Sigmoid colon (tissue), 6 donors: ENCODE measurements at regions not wholly inside any gene's neighbourhood (a gene's known extent, or its start where the extent isn't known, plus 50 kb on each side); places are given as distances from the start of the nearest gene placed in this dataset.
A peak's percentile ranks its signal among the peaks of the same experiment; 100 is the strongest.

Source experiments
- DNase-seq: peaks from one replicate; pipeline ENCODE4 v3.0.0-alpha.2; 2019
- H3K27ac ChIP-seq, 4 donors: fragments of 200-600 bp; sonication (generic); one replicate each; pipeline ENCODE4 v1.5.1; 2016 to 2019; ENCODE audit warnings: mild to moderate bottlenecking in 1 of 4
- H3K27me3 ChIP-seq, 3 donors: fragments of 200-600 bp; sonication (generic); one replicate each; pipeline ENCODE4 v1.5.1; 2019; ENCODE audit warnings: mild to moderate bottlenecking in 1 of 3
- H3K36me3 ChIP-seq, 4 donors: fragments of 200-600 bp; sonication (generic); one replicate each; pipeline ENCODE4 v1.5.1; 2016 to 2019
- H3K4me1 ChIP-seq, 4 donors: fragments of 200-600 bp; sonication (generic); one replicate each; pipeline ENCODE4 v1.5.1; 2017 to 2019
- H3K4me3 ChIP-seq, 4 donors: fragments of 200-600 bp; sonication (generic); one replicate each; pipeline ENCODE4 v1.5.1; 2017 to 2019; ENCODE audit warnings: mild to moderate bottlenecking in 2 of 4, moderate library complexity in 1 of 4
- H3K9me3 ChIP-seq, 4 donors: fragments of 200-600 bp in 3 of 4; sonication (generic) in 3 of 4; one replicate each; pipeline versions ENCODE4 v1.5.1 to v1.6.1; 2013 to 2019
- EP300 ChIP-seq, 4 donors: sonication (generic); formaldehyde crosslinking; IDR thresholded peaks; one replicate each; pipeline ENCODE4 v1.6.1; 2017; ENCODE audit warnings: antibody characterized with exemption in 4 of 4
- POLR2A ChIP-seq, 2 donors: fragments of 450-650 bp; IDR thresholded peaks; one replicate each; pipeline ENCODE4 v1.6.1; 2016; ENCODE audit warnings: antibody characterized with exemption in 2 of 2, mild to moderate bottlenecking in 2 of 2, moderate library complexity in 2 of 2
- POLR2AphosphoS5 ChIP-seq, 4 donors: sonication (generic); formaldehyde crosslinking; IDR thresholded peaks; one replicate each; pipeline ENCODE4 v1.6.1; 2017; ENCODE audit warnings: antibody characterized with exemption in 4 of 4
- WGBS, 2 donors: extraction: QIAGEN DNeasy Blood & Tissue Kit; methylation state at CpG; one replicate each; pipeline ENCODE4 v1.1.7; 2013; 5-methylcytosine and 5-hydroxymethylcytosine counted together
- intact Hi-C: fragments of 100-400 bp; cut with DNase I; formaldehyde crosslinking; loops from one replicate; pipeline ENCODE4 v1.15.1; 2023
- TF ChIP-seq, protein P1 (sequence below), 4 experiments: fragments of 450-650 bp in 3 of 4; fragments of 200-600 bp in 1 of 4; IDR thresholded peaks; one replicate each; pipeline ENCODE4 v1.5.1; 2016 to 2019; ENCODE audit warnings: antibody characterized with exemption in 4 of 4, mild to moderate bottlenecking in 3 of 4, moderate library complexity in 2 of 4
- donor health status: healthy with polysubstance abuse.
- donor health status: healthy.

DNA sequence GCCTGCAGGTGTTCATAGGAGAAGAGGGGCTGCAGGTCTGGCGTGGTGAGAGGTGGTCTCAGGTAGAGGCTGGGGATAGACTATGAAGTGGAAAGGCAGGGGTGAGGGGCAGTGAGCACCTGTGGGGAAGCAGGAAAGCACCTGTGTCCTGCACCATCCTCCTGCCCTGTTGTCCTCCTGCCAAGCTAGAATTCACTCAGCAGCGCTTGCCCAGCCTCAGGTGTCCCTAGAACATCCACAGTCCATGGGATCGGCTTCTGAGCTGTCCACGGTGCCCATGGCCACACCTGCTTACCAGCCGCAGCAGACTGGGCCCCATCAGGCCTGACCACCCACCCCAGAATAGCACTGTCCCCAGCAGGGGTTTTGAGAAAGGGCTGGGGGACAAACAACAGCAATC lies 456.2 kb upstream of the SULF2 start:
- H3K4me3 ChIP-seq: no peak overlapping the region
- H3K27ac ChIP-seq: no peak overlapping the region
- H3K27me3 ChIP-seq: no peaks in the 10 kb centered on the region
- TF ChIP-seq POLR2A (IDR thresholded peaks at IDR 0.05): no peak
- no peak for TF ChIP-seq EP300 (IDR thresholded peaks at IDR 0.05)
- TF ChIP-seq, protein P1, sequence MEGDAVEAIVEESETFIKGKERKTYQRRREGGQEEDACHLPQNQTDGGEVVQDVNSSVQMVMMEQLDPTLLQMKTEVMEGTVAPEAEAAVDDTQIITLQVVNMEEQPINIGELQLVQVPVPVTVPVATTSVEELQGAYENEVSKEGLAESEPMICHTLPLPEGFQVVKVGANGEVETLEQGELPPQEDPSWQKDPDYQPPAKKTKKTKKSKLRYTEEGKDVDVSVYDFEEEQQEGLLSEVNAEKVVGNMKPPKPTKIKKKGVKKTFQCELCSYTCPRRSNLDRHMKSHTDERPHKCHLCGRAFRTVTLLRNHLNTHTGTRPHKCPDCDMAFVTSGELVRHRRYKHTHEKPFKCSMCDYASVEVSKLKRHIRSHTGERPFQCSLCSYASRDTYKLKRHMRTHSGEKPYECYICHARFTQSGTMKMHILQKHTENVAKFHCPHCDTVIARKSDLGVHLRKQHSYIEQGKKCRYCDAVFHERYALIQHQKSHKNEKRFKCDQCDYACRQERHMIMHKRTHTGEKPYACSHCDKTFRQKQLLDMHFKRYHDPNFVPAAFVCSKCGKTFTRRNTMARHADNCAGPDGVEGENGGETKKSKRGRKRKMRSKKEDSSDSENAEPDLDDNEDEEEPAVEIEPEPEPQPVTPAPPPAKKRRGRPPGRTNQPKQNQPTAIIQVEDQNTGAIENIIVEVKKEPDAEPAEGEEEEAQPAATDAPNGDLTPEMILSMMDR (IDR thresholded peaks at IDR 0.05): no peak
- TF ChIP-seq POLR2AphosphoS5 (IDR thresholded peaks at IDR 0.05): no peak
- 80 to 90% methylated on average over 5 of the region's 5 CpGs for WGBS, 2 donors
- peak; percentile 36 for DNase-seq
- H3K4me1 ChIP-seq: peaks cover 0 to 26% (median 18%) of the 10 kb centered on the region in 4 donors
- no peaks in the 10 kb centered on the region for H3K9me3 ChIP-seq
- no peaks in the 10 kb centered on the region for H3K36me3 ChIP-seq
- intact Hi-C loops: no loop called here

DNA sequence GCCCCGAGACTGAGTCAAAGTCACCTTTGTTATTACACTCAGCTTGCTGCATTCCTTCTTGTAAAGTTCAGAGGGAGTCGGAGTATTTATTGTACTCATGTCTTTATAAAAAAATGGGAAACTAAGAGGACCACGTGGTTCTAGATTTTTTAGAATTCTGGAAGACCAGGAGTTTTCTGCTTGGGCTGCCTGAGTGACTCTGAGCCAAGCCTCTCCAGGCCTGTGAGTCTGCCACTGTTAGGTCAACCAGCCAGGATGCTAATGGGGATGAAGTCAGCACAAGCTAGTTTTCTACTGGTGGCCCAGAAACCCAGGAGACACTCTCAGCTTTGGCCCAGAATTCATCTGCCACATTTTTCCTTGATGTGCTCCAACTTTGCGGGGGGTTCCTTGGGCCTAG lies 453.5 kb upstream of the SULF2 start:
- no peaks in the 10 kb centered on the region for H3K9me3 ChIP-seq
- intact Hi-C loops: no loop called here
- H3K4me1 ChIP-seq: peaks cover 0 to 31% (median 26%) of the 10 kb centered on the region in 4 donors
- H3K36me3 ChIP-seq: no peaks in the 10 kb centered on the region
- H3K27me3 ChIP-seq: no peaks in the 10 kb centered on the region
- TF ChIP-seq POLR2AphosphoS5 (IDR thresholded peaks at IDR 0.05) (no peak), POLR2A (IDR thresholded peaks at IDR 0.05) (no peak)
- TF ChIP-seq, protein P1 (IDR thresholded peaks at IDR 0.05): no peak
- DNase-seq: peak; percentile 29
- H3K4me3 ChIP-seq: no peak overlapping the region
- 59 to 69% methylated on average over 4 of the region's 4 CpGs for WGBS, 2 donors
- H3K27ac ChIP-seq: peak overlapping the region; percentile 8 to 73 (median 38)

DNA sequence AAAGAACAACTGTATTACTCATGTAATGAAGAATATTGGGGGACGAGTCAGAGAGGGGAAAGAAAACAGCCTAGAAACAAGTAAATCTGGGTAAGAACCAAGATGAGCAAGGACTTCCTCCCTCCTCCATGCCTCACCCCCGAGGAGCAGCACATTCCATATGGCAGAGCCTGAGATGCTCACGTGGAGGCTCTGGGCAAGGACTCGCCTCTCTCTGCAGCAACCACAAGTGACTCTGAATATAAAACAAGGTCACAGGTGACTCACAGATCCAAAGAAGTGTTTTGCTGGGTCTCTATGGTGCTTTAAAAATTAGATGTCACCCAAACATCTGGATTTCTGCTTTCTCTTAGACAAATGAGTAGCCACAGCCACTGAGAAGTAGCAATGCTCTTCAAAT lies 453.0 kb upstream of the SULF2 start:
- Histone ChIP-seq H3K36me3 (no peaks in the 10 kb centered on the region), H3K9me3 (no peaks in the 10 kb centered on the region), H3K4me3 (no peak overlapping the region), H3K27ac (peak overlapping the region; percentile 8 to 73 (median 38)), H3K4me1 (peaks cover 0 to 31% (median 26%) of the 10 kb centered on the region in 4 donors), H3K27me3 (no peaks in the 10 kb centered on the region)
- 69 to 78% methylated on average over 4 of the region's 4 CpGs for WGBS, 2 donors
- intact Hi-C loops: no loop called here
- TF ChIP-seq POLR2AphosphoS5 (IDR thresholded peaks at IDR 0.05): peak in 1 of 4 donors; percentile 26
- TF ChIP-seq, protein P1 (IDR thresholded peaks at IDR 0.05): no peak
- peak; percentile 60 for DNase-seq

DNA sequence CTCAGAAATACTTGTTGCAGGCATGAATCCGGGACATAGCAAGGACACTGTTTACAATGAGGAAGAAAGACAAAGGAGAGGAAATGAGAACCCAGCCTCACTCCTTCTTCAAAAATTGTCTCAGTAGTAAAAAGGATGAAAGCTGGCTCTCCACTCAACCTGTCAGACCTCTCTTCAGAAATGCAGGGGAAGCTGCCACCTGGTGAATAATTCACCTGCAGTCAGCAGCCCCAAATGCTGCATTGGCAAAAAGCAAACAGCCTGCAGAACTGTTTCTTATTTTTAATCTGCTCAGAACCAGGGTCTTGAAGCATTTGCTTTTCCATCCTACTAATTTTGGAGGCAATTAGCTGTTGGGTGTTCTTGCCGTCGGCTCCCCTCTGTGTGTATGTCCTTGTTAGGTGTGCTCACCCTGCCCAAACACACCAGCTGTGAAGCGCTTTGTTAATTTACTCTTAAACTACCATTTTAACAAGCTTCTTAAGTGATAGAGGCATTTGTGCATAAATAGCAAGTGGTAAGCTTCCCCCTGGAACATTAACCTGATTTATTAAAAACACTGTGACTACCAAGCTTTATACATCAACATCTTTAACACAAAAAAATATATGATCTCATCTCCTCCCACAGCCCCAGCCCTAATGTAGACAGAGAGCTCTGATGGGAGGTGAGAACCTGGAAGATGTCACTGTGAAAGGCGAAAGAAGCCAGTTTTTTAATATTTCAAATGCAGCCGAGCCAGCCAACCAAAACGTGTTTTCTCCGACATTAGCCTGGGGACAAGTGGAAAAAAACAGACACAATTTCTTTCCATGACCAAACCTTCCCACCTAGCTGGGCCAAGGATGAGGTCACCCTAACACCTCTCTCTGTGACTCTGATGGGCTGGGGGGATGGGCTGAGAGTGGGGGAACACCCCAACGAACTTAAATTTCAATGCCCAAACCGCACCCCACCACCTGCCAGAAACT lies 451.0 kb upstream of the SULF2 start:
- peak overlapping the region; percentile 20 to 73 (median 50) for H3K27ac ChIP-seq
- no peaks in the 10 kb centered on the region for H3K27me3 ChIP-seq

More for the DNA sequence above, 451.0 kb upstream of the SULF2 start:
- H3K4me1 ChIP-seq: peaks cover 0 to 31% (median 26%) of the 10 kb centered on the region in 4 donors
- H3K9me3 ChIP-seq: no peaks in the 10 kb centered on the region
- TF ChIP-seq EP300 (IDR thresholded peaks at IDR 0.05) (peak in 1 of 4 donors; percentile 39), POLR2AphosphoS5 (IDR thresholded peaks at IDR 0.05) (peak in 3 of 4 donors; percentile 49 to 60 (median 52)), POLR2A (IDR thresholded peaks at IDR 0.05) (no peak)
- TF ChIP-seq, protein P1 (IDR thresholded peaks at IDR 0.05): no peak
- intact Hi-C loops: no loop called here
- peak; percentile 60 for DNase-seq
- H3K4me3 ChIP-seq: no peak overlapping the region
- no peaks in the 10 kb centered on the region for H3K36me3 ChIP-seq
- 62 to 70% methylated on average over 10 of the region's 10 CpGs for WGBS, 2 donors
